ENCODE measurements at regions not wholly inside any gene's neighbourhood (a gene's known extent, or its start where the extent isn't known, plus 50 kb on each side); places are given as distances from the start of the nearest gene placed in this dataset.
"Not testable (repeated sequence)": the region's sequence is repeated elsewhere in the genome, so short reads cannot be mapped to it uniquely, and the experiment has no call there.

DNA sequence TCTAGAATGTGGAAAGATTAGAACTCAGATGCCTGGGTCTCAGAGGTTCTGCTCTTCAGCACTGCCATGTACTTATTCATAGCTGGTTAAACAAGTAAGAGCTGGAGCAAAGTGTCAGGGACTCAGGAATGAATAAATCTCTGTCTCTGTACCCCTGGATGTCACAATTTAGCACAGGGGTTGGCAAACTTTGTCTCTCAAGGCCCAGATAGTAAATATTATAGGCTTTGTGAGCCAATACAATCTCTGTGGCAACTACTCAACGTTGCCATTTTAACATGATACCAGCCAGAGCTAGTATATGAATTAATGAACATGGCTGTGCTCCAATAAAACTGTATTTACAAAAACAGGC, 220.3 kb upstream of the MON1B start:
- H3K36me3 ChIP-seq: no peaks in the 10 kb centered on the region
- H3K4me3 ChIP-seq: no peak overlapping the region
- DNase-seq: no peak
- H3K9me3 ChIP-seq: no peaks in the 10 kb centered on the region
- no peaks in the 10 kb centered on the region for H3K27me3 ChIP-seq

DNA sequence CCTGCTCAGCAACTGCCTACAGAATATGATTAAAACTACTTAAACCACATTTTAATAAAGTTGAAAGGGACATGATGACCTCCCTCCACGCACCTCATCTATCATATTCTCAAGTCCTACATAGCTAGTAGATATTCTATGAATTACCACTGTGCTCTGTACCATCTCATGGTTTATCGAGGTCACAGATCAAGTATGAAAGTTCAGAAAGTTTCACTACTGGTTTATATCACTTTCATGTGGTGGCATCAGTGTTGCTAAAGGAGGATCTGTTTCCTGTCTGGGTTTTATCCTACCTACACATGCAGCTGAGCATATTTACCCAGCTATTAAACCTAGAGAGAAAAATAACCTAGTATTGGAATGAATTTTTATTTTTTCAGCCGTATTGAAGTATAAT, 214.9 kb upstream of the MON1B start:
- no peaks in the 10 kb centered on the region for H3K9me3 ChIP-seq
- no peaks in the 10 kb centered on the region for H3K27me3 ChIP-seq
- DNase-seq: no peak
- no peak overlapping the region for H3K4me3 ChIP-seq
- no peaks in the 10 kb centered on the region for H3K36me3 ChIP-seq

DNA sequence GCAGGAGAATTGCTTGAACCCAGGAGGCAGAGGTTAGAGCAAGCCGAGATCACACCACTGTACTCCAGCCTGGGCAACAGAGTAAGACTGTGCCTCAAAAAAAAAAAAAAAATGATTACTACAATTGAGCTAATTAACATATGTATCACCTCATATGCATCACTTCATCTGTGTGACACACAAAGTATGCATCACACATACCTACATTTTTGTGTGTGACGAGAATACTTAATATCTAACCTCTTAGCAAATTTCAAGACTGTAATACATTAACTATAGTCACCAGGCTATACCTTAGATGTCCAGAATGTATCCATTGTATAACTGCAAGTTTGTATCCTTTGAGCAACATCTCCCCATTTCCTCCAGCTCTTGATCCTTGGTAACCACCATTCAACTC, 214.2 kb upstream of the MON1B start:
- no peak overlapping the region for H3K4me3 ChIP-seq
- no peaks in the 10 kb centered on the region for H3K27me3 ChIP-seq
- H3K36me3 ChIP-seq: no peaks in the 10 kb centered on the region
- no peaks in the 10 kb centered on the region for H3K9me3 ChIP-seq
- no peak for DNase-seq

DNA sequence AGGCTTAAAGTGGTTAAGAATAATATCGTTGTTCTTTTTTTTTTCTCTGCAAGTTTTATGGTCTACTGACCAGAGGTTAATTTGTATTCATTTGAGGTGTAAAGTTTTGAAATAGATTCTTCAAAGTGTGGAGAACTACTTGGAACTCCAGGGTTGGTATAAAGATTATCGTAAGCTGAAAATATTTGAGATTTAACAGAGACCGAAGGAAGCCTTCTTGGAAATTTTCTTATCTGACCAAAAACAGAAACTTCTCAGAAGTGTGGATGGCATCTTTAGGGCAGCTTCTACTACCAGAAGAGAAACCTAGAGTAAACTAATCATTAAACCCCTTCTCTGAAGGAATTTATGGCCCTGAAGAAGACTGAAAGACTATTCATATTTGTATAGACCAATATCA, 206.8 kb upstream of the MON1B start:
- Histone ChIP-seq H3K9me3 (no peaks in the 10 kb centered on the region), H3K4me3 (no peak overlapping the region), H3K36me3 (no peaks in the 10 kb centered on the region), H3K27me3 (no peaks in the 10 kb centered on the region)
- no peak for DNase-seq

DNA sequence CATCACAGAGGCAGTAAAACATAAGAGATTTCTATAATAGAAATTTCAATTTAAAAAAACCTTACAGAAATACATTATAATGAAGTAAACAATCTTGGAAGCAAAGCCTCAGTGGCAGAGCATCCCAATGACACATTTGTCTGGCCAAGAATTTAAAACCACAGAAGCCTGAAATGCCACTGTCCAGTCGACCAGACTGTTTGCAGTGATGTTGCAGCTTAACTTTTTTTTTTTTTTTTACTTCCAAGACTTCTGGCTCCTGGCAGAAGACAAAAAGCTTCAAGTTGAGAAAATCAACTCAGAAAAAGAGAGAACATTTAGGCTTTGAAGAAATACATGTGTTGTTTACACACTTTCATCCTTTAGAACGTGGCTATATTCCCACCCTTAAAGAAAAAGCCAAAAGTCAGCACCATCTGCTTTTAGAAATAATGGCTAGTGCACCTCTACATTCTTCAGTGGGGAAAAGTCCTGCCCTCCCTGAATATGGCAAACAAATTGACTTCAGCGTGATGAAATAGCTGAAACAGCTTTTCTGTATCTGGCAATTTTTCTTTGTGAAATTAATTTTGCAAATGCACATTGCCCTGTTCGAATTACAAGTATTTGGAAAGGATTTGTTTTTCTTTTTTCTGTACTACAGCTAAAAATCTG, 205.5 kb upstream of the MON1B start:
- Histone ChIP-seq H3K4me3 (no peak overlapping the region), H3K9me3 (no peaks in the 10 kb centered on the region), H3K27me3 (no peaks in the 10 kb centered on the region), H3K36me3 (no peaks in the 10 kb centered on the region)
- DNase-seq: no peak

DNA sequence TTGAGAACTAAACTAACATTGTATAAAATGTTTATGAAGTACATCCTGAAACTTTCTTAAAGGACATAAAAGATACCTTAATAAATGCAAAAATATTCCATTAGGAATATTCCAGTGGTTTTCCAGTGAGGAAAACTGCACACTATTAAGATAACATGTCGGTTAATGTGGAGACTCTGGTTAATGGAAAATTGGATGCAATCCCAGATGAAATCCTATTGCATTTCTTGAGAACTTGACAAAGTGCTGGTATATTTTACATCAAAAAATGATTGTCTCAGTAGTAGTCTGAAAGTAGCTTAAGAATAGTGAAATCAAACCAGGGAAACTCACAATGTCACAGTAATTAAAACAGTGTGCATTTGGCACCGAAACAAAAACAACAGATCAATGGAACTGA, 202.5 kb upstream of the MON1B start:
- no peak for DNase-seq

DNA sequence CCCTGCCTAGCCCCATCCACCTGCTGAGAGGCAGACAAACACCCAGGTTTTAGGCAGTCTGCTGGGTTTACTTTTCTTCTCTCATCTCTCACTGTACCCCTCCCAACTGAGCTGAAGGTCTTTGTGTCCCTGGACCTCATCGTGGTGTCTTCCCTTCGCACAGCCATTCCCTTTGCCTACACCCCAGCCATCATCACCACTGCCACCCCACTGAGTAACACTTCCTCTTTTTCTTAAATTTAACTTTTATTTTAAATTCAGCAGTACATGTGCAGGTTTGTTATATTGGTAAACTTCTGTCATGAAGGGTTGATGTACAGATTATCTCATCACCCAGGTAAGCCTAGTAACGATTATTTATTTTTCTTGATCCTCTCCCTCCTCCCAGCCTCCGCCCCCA, 188.3 kb upstream of the MON1B start:
- no peak for DNase-seq
- Histone ChIP-seq H3K27me3 (no peaks in the 10 kb centered on the region), H3K9me3 (no peaks in the 10 kb centered on the region), H3K36me3 (no peaks in the 10 kb centered on the region), H3K4me3 (no peak overlapping the region)

More for the DNA sequence above, 202.5 kb upstream of the MON1B start:
- H3K9me3 ChIP-seq: no peaks in the 10 kb centered on the region
- no peaks in the 10 kb centered on the region for H3K36me3 ChIP-seq
- no peak overlapping the region for H3K4me3 ChIP-seq
- no peaks in the 10 kb centered on the region for H3K27me3 ChIP-seq

DNA sequence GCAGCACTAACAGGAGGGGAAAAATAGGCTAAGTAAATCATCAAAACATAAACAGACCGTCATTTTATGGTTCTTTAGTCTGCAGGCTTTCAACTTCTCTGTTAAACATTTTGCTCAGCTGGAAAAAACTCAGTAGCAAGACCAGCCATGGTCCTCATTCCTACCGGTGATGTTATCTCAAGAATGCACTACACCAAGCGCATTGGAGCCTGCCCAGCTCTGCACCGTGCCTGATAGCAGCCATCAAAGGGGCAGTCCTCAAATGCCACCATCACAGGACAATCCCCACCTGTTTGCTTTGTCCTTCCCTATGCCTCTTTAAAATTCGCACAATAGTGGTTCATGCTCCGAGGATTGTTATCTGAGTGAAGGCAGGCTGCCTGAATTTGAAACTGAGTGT, 181.5 kb upstream of the MON1B start:
- Histone ChIP-seq H3K36me3 (no peaks in the 10 kb centered on the region), H3K9me3 (no peaks in the 10 kb centered on the region), H3K27me3 (no peaks in the 10 kb centered on the region), H3K4me3 (no peak overlapping the region)
- no peak for DNase-seq

DNA sequence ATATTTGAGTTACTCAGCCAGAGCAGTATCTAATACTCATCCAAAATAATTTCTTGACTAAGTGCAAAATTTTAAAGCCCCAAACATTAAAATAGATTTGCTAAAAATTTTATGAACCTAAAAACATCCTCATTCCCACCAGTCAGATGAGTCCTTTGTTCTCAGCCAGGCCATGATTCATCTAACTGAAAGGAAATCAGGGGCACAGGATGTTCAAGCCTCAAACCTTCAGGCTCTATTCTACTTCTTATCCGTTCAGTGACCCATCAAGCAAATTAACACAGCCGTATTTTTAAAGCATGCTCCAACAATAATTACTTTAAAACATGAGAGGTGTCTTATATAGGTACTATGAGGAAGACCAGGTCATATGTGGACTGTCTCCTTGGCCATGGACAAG, 176.5 kb upstream of the MON1B start:
- Histone ChIP-seq H3K4me3 (no peak overlapping the region), H3K9me3 (no peaks in the 10 kb centered on the region), H3K36me3 (no peaks in the 10 kb centered on the region), H3K27me3 (no peaks in the 10 kb centered on the region)
- DNase-seq: no peak

DNA sequence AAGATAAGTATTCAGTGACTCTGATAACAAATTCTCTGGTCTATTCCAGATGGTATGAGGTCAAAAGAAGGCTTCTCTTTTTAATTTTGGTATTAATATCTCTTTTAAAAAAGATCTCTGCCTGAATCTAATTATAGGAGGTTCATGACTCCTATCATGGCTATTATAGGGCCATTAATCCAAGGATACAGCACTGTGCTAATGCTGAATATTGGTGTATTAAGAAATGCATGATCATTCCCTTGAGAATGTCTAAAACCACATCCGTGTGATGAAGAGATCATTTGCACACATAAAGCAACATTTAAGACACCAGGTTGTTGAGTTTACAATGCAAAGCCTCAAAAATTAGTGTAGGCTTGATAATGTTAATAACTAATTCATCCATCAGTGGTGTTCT, 160.4 kb upstream of the MON1B start:
- H3K9me3 ChIP-seq: no peaks in the 10 kb centered on the region
- no peak for DNase-seq
- H3K27me3 ChIP-seq: no peaks in the 10 kb centered on the region
- no peak overlapping the region for H3K4me3 ChIP-seq
- H3K36me3 ChIP-seq: no peaks in the 10 kb centered on the region

DNA sequence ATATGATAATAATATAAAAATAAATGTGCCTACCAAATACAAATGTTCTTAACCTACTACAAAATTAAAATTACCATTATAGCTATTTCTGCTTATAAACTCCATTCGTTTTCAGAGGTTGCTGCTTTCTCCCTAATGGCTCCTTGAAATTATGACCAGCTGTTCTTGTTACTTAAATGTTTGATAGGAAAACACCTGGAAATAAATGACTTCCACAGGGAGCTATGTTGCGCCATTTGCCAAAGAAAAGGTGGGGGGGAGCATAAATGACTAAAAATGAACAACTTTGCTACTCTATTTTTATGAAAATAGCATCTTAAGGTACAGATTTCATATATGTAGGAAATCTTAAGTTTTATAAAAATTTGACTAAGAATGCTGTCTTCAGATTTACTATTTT, 157.5 kb upstream of the MON1B start:
- Histone ChIP-seq H3K9me3 (no peaks in the 10 kb centered on the region), H3K4me3 (no peak overlapping the region), H3K27me3 (no peaks in the 10 kb centered on the region), H3K36me3 (no peaks in the 10 kb centered on the region)
- no peak for DNase-seq

DNA sequence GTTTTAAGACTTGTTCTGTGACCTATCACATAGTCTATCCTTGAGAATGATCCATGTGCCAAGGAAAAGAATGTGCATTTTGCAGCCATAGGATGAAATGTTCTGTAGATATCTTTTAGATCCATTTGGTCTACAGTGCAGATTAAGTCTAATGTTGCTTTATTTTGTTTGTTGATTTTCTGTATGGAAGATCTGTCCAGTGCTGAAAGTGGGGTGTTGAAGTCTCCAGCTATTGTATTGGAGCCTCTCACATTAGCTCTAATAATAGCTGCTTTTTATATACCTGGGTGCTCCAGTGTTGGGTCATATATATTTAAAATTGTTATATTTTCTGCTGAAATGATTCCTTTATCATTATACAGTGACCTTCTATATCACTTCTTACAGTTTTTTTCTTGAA, 155.6 kb upstream of the MON1B start:
- H3K9me3 ChIP-seq: no peaks in the 10 kb centered on the region
- no peak overlapping the region for H3K4me3 ChIP-seq
- DNase-seq: no peak
- H3K27me3 ChIP-seq: no peaks in the 10 kb centered on the region
- H3K36me3 ChIP-seq: no peaks in the 10 kb centered on the region

DNA sequence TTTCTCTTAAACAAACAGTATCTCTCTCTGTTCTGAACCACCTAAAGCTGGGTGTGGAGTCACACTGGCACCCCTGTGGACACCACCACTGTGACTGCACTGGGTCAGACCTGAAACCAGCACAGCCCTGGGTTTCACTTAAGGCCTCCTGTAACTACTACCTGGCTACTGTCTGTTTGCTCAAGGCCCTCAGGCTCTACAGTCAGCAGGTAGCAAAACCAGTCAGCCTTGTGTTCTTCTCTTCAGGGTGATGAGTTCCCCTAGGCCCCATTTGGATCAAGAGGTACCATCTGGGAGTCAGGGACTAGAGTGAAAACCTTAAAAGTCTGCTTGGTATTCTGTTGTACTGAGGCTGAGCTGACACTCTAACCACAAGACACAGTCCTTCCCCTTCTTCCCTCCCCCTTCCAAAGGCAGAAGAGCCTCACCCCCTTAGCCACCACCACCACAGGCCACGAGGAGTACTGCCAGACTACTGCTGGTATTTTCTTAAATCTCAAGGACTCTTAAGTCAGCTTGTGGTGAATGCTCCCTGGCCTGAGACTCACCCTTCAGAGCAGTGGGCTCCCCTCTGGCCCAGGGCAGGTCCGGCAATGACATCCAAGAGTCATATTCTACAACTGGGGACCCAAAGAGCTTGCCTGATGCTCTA, 153.2 kb upstream of the MON1B start:
- Histone ChIP-seq H3K9me3 (no peaks in the 10 kb centered on the region), H3K4me3 (no peak overlapping the region), H3K27me3 (no peaks in the 10 kb centered on the region), H3K36me3 (no peaks in the 10 kb centered on the region)
- no peak for DNase-seq

DNA sequence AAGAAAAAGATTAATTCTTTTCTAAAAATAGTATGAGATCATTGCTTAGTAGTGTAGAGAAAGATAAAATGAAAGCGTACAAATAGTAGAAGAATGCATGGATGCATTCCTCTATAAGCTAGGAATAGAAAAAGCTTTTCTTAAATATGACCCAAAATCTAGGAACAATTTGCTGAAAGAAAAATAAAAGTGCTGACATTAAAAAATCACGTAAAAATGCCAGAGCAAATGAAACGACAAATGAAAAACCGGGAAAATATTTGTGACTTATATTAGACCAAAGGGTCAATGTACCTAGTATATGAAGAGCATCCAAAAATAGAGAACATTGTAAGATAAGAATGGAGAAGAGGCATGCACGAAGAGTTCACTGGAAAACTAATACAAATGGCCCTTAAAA, 149.5 kb upstream of the MON1B start:
- no peaks in the 10 kb centered on the region for H3K36me3 ChIP-seq

DNA sequence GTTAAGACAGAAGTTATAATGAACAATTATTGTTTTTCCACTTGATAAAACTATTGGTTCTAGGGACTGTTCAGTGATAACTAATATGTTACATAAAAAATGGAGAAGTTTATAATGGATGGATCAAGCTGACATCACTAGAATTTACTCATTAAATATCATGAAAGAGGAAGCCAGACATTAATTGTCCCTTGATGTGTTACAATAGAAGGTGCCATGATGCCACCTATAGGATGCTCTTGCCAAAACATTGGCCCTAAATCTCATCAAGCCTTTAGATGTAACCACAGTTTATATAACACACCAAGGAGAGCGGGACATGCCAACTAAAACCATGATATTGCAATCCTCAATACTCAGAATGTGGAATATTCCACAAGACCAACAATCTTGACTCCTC, 147.9 kb upstream of the MON1B start:
- no peak overlapping the region for H3K4me3 ChIP-seq
- H3K27me3 ChIP-seq: no peaks in the 10 kb centered on the region
- no peaks in the 10 kb centered on the region for H3K9me3 ChIP-seq
- no peaks in the 10 kb centered on the region for H3K36me3 ChIP-seq
- no peak for DNase-seq

More for the DNA sequence above, 149.5 kb upstream of the MON1B start:
- Histone ChIP-seq H3K4me3 (no peak overlapping the region), H3K27me3 (no peaks in the 10 kb centered on the region), H3K9me3 (no peaks in the 10 kb centered on the region)
- no peak for DNase-seq

DNA sequence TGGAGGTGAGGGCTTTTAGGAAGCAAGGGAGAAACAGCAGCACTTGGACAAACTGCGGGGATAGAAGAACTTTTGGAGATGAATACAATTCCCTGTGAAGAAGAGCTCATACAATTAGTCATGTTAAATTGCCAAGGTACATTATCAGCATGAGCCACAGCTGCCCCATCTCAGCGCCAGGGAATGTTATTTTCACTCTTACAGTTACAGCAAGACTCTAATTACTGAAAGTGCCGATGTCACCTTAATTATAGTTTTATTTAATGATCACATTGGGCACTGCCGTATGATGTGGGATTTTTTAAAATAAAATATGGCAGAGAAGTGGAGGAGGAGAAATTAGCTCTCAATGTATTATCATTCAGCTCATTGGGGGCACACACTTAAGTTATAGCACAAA, 144.8 kb upstream of the MON1B start:
- Histone ChIP-seq H3K27me3 (no peaks in the 10 kb centered on the region), H3K4me3 (no peak overlapping the region), H3K36me3 (no peaks in the 10 kb centered on the region), H3K9me3 (no peaks in the 10 kb centered on the region)
- no peak for DNase-seq

DNA sequence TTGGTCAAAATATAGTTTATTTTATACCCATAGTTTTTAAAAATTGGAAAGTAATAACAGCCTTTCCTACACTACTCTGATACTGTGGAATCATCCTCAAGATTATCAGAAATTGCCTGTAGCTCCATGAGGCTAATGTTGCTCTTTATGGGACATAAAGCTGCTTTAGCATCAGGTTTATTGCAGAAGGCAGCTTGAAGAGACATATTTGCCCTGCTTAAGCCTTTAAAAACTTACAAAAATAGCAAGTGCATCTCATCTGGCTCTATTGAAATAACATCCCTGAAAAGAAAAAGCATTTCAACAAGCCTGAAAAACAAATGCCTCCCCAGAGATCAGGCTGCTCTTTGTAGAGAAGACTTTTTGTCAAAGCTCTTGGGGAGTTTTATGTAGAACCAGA, 142.9 kb upstream of the MON1B start:
- no peak overlapping the region for H3K4me3 ChIP-seq
- H3K9me3 ChIP-seq: no peaks in the 10 kb centered on the region
- no peaks in the 10 kb centered on the region for H3K27me3 ChIP-seq
- no peaks in the 10 kb centered on the region for H3K36me3 ChIP-seq
- no peak for DNase-seq

DNA sequence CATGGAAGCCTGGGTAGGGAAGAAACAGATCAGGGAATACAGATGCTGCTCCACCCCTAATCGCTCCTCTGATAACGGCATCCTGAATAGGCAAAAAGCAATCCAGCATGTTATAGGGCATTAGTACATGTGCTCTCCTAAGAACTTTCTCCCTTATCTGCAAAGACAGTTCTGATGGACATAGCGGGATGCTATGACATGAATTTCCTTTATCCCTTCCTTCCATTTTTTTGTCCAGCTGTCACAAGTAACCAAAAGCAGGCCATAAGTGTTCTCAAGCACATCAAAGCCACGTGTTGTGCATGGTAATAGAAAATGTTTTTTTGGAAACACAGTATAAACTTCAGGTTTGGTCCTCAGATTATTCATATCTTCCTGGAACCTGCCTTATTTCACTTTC, 141.4 kb upstream of the MON1B start:
- Histone ChIP-seq H3K27me3 (no peaks in the 10 kb centered on the region), H3K4me3 (no peak overlapping the region), H3K36me3 (no peaks in the 10 kb centered on the region), H3K9me3 (no peaks in the 10 kb centered on the region)
- DNase-seq: no peak

DNA sequence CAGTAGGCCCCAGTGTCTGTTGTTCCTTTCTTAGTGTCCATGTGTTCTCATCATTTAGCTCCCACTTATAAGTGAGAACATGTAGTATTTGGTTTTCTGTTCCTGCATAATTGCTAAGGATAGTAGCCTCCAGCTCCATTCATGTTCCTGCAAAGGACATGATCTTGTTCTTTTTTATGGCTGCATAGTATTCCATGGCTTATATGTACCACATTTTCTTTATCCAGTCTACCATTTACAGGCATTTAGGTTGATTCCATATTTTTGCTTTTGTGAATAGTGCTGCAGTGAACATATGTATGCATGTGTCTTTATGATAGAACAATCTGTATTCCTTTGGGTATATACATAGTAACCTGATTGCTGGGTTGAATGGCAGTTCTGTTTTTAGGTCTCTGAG, 134.4 kb upstream of the MON1B start:
- H3K36me3 ChIP-seq, DNase-seq, H3K4me3 ChIP-seq, H3K9me3 ChIP-seq, H3K27me3 ChIP-seq: not testable (repeated sequence)
